HG03175 (cell line): ENCODE measurements at regions not wholly inside any gene's neighbourhood (a gene's known extent, or its start where the extent isn't known, plus 50 kb on each side); places are given as distances from the start of the nearest gene placed in this dataset.

Experiments used
- ATAC-seq: cut with Tn5 transposase; IDR thresholded peaks from one replicate; pipeline ENCODE4 v1.9.1; 2021; ENCODE audit warnings: mild to moderate bottlenecking, moderate library complexity; ENCODE audit not compliant: unreplicated experiment

GRCh38 chr3:181173227-181173626, 183.7 kb upstream of the DNAJC19 start:
- ATAC-seq, result no peak

- no peak for ATAC-seq
These were observed 145.3 kb upstream of the DNAJC19 start for GRCh38 chr3:181134873-181135272.

GRCh38 chr3:181133832-181134231, 144.3 kb upstream of the DNAJC19 start:
- no peak for ATAC-seq

GRCh38 chr3:181105646-181106045, 116.1 kb upstream of the DNAJC19 start:
- ATAC-seq, result no peak

GRCh38 chr3:181103605-181104004, 114.1 kb upstream of the DNAJC19 start:
- ATAC-seq, result no peak

- ATAC-seq, result no peak
These were observed 96.5 kb upstream of the DNAJC19 start for GRCh38 chr3:181086011-181086410.

- ATAC-seq, result no peak
These were observed 92.4 kb upstream of the DNAJC19 start for GRCh38 chr3:181081930-181082329.

- ATAC-seq, result no peak
These were observed 87.0 kb upstream of the DNAJC19 start for GRCh38 chr3:181076558-181076957.

GRCh38 chr3:181075098-181075497, 85.6 kb upstream of the DNAJC19 start:
- ATAC-seq, result no peak

- no peak for ATAC-seq
These were observed 76.9 kb upstream of the DNAJC19 start for GRCh38 chr3:181066143-181067087.

- ATAC-seq, result no peak
These were observed 66.7 kb upstream of the DNAJC19 start for GRCh38 chr3:181056136-181056732.

GRCh38 chr3:181054538-181054937, 65.0 kb upstream of the DNAJC19 start:
- ATAC-seq, result no peak

- no peak for ATAC-seq
These were observed 62.7 kb upstream of the DNAJC19 start for GRCh38 chr3:181052256-181052655.

GRCh38 chr3:181050738-181051137, 61.2 kb upstream of the DNAJC19 start:
- no peak for ATAC-seq

GRCh38 chr3:181040030-181040429, 50.5 kb upstream of the DNAJC19 start:
- no peak for ATAC-seq
